ENCODE measurements at regions not wholly inside any gene's neighbourhood (a gene's known extent, or its start where the extent isn't known, plus 50 kb on each side); places are given as distances from the start of the nearest gene placed in this dataset.

- TF ChIP-seq CTCF (IDR thresholded peaks at IDR 0.05; ENCODE audit: control extremely low read depth in 1 of 3, insufficient read depth in 1 of 3, low read depth in 1 of 3, low read length in 3 of 3) (peak in 2 of 3 experiments; percentile 79 to 81; a peak in 3 of 4 replicates), E2F6 (IDR thresholded peaks at IDR 0.05) (no peak), CREB1 (IDR thresholded peaks at IDR 0.05) (no peak), RAD21 (IDR thresholded peaks at IDR 0.05 in 1 of 2, conservative IDR thresholded peaks at IDR 0.05 in 1 of 2; ENCODE audit: low read depth in 2 of 2, low read length in 2 of 2) (peak; percentile 92 to 95)
- Histone ChIP-seq H3K4me1 (replicated peaks in 1 of 4; ENCODE audit: control insufficient read depth in 3 of 4, insufficient read depth in 4 of 4, low read length in 3 of 4) (no peaks in the 10 kb centered on the region; a peak in 2 of 7 replicates), H4K8ac (ENCODE audit: extremely low read depth, insufficient read depth, low read length) (no peak overlapping the region), H2BK120ac (replicated peaks; ENCODE audit: low read depth, low read length) (no peak overlapping the region), H3K9me3 (ENCODE audit: insufficient read depth in 2 of 2, low read depth in 1 of 2, low read length in 1 of 2) (no peaks in the 10 kb centered on the region), H2AK5ac (ENCODE audit: low read depth, low read length) (no peak overlapping the region), H3K4me3 (ENCODE audit: extremely low read depth in 1 of 4, insufficient read depth in 2 of 4, low read depth in 3 of 4, low read length in 4 of 4) (no peak overlapping the region), H3K79me1 (ENCODE audit: low read depth, low read length) (no peaks in the 10 kb centered on the region), H2BK5ac (ENCODE audit: low read depth, low read length) (no peak overlapping the region), H4K5ac (ENCODE audit: insufficient read length, low read depth, low read length) (no peak overlapping the region), H3K27me3 (replicated peaks in 1 of 4; ENCODE audit: control insufficient read depth in 3 of 4, extremely low read depth in 1 of 4, insufficient read depth in 3 of 4, low read length in 3 of 4) (no peaks in the 10 kb centered on the region), H3K4ac (replicated peaks; ENCODE audit: insufficient read length, low read depth, low read length) (no peak overlapping the region), H3K23ac (ENCODE audit: insufficient read length) (no peak overlapping the region), H3K9ac (replicated peaks in 1 of 4; ENCODE audit: extremely low read depth in 1 of 4, low read depth in 3 of 4, low read length in 3 of 4) (no peak overlapping the region), H2AFZ (ENCODE audit: low read length) (no peak overlapping the region), H3K4me2 (ENCODE audit: insufficient read depth in 1 of 2, low read depth in 2 of 2, low read length in 2 of 2) (no peak overlapping the region), H2BK20ac (ENCODE audit: low read length) (no peak overlapping the region), H2BK12ac (ENCODE audit: low read depth, low read length) (no peak overlapping the region; the same call in 1 of the 2 replicates), H3K14ac (ENCODE audit: insufficient read length) (no peak overlapping the region), H2BK15ac (ENCODE audit: low read length) (0 out of 2 replicates have a peak overlapping the region, but pooled peaks have one; percentile 35), H3K79me2 (ENCODE audit: control insufficient read depth in 1 of 2, insufficient read depth in 2 of 2, low read length in 2 of 2) (no peaks in the 10 kb centered on the region), H3K27ac (ENCODE audit: low read depth, low read length) (no peak overlapping the region), H3K18ac (ENCODE audit: extremely low read depth, low read length) (no peak overlapping the region), H3K23me2 (ENCODE audit: low read depth, low read length) (no peaks in the 10 kb centered on the region; the same call in 1 of the 2 replicates), H4K20me1 (replicated peaks in 1 of 2; ENCODE audit: control insufficient read depth in 1 of 2, insufficient read depth in 2 of 2, low read length in 2 of 2) (no peaks in the 10 kb centered on the region), H4K91ac (replicated peaks; ENCODE audit: insufficient read length, low read length) (no peak overlapping the region), H3K36me3 (ENCODE audit: control insufficient read depth in 2 of 4, insufficient read depth in 4 of 4, low read length in 3 of 4) (no peaks in the 10 kb centered on the region), H3K56ac (replicated peaks; ENCODE audit: insufficient read length, low read depth, low read length) (no peak overlapping the region)
- POLR2A ChIA-PET (ENCODE audit: partially characterized antibody): interaction anchor here (0.5 kb wide), 1 partner anchor 345 kb away, joined by 3 read pairs; the partner anchor contains the start of gene SMAP1
- WGBS, 2 experiments (ENCODE audit: extremely low coverage in 1 of 2, insufficient coverage in 1 of 2, insufficient read length in 1 of 2, insufficient replicate concordance in 2 of 2, low coverage in 1 of 2, low lambda C conversion rate in 2 of 2, missing lambda C conversion rate in 1 of 2): 61% methylated on average over 5 of the region's 5 CpGs; no CpG with 5 or more reads in 1 of the 2 experiments
- no peak for DNase-seq (ENCODE audit: low read depth in 1 of 2, low spot score in 2 of 2)
- CTCF ChIA-PET (ENCODE audit: partially characterized antibody): interaction anchor here (0.6 to 5.6 kb wide), 38 partner anchors 9 to 794 kb away, joined by 3 to 32 read pairs (median 4); partner anchors contain the start of gene B3GAT2
- peak; percentile 84 for FAIRE-seq
Measured at GRCh38 chr6:71012866-71013469, 56.1 kb upstream of the B3GAT2 start.
